WTC11 (cell line): ENCODE measurements at regions not wholly inside any gene's neighbourhood (a gene's known extent, or its start where the extent isn't known, plus 50 kb on each side); places are given as distances from the start of the nearest gene placed in this dataset.

Experiments
- ATAC-seq: fragments of 200-7000 bp; cut with Tn5 transposase; 2 replicates; pipeline ENCODE4 v1.10.0; 2021; ENCODE audit warnings: mild to moderate bottlenecking, moderate library complexity
- CTCF ChIA-PET: fragments of 300-600 bp; sonication (Branson Sonifier 250); formaldehyde crosslinking; loops from one replicate; lab custom pipeline; 2021; ENCODE audit warnings: antibody characterized with exemption; lab: Charles Lee
- POLR2A ChIA-PET: fragments of 350-600 bp; sonication (Branson Sonifier 250); formaldehyde crosslinking; loops from one replicate; lab custom pipeline; 2021; ENCODE audit warnings: antibody characterized with exemption; lab: Charles Lee
- DNase-seq: peaks from one replicate; pipeline ENCODE4 v3.0.0; 2021; ENCODE audit warnings: low spot score
- H3K27ac Mint-ChIP-seq: 2 replicates; pipeline ENCODE4 v1.8.0; 2021; ENCODE audit warnings: mixed read lengths
- H3K27me3 Mint-ChIP-seq: 2 replicates; pipeline ENCODE4 v1.8.0; 2021; ENCODE audit warnings: low read depth, mild to moderate bottlenecking, moderate library complexity, mixed read lengths
- H3K36me3 Mint-ChIP-seq: 2 replicates; pipeline ENCODE4 v1.8.0; 2021; ENCODE audit warnings: mixed read lengths
- H3K4me1 Mint-ChIP-seq: 2 replicates; pipeline ENCODE4 v1.8.0; 2022; ENCODE audit warnings: mixed read lengths
- H3K4me3 Mint-ChIP-seq: 2 replicates; pipeline ENCODE4 v1.8.0; 2021; ENCODE audit warnings: mild to moderate bottlenecking, moderate library complexity, mixed read lengths
- H3K9me3 Mint-ChIP-seq: 2 replicates; pipeline ENCODE4 v1.8.0; 2021; ENCODE audit warnings: mixed read lengths
- ATF1 ChIP-seq: sonication (generic); formaldehyde crosslinking; IDR thresholded peaks from 2 replicates; pipeline ENCODE4 v1.8.1; 2023; ENCODE audit warnings: mild to moderate bottlenecking, moderate library complexity, missing genetic modification reagents
- ATF6 ChIP-seq: sonication (generic); formaldehyde crosslinking; IDR thresholded peaks from 2 replicates; pipeline ENCODE4 v1.8.1; 2023; ENCODE audit warnings: mild to moderate bottlenecking, missing genetic modification reagents
- CTCF ChIP-seq: fragments of 200-600 bp; IDR thresholded peaks from 2 replicates; pipeline ENCODE4 v1.8.0; 2022; ENCODE audit warnings: antibody characterized with exemption
- E2F4 ChIP-seq: sonication (generic); formaldehyde crosslinking; IDR thresholded peaks from 2 replicates; pipeline ENCODE4 v1.8.1; 2022; ENCODE audit warnings: low read depth, mild to moderate bottlenecking, moderate library complexity, missing genetic modification reagents, borderline replicate concordance
- FOXJ3 ChIP-seq: sonication (generic); formaldehyde crosslinking; IDR thresholded peaks from 2 replicates; pipeline ENCODE4 v1.9.0; 2021; ENCODE audit warnings: missing genetic modification reagents, mild to moderate bottlenecking, borderline replicate concordance
- FOXK1 ChIP-seq: sonication (generic); formaldehyde crosslinking; IDR thresholded peaks from 2 replicates; pipeline ENCODE4 v1.8.0; 2022; ENCODE audit warnings: mild to moderate bottlenecking, moderate library complexity, missing genetic modification reagents
- HMGXB4 ChIP-seq: sonication (generic); formaldehyde crosslinking; IDR thresholded peaks from 2 replicates; pipeline ENCODE4 v1.8.1; 2023; ENCODE audit warnings: mild to moderate bottlenecking, moderate library complexity, missing genetic modification reagents
- IRF1 ChIP-seq: sonication (generic); formaldehyde crosslinking; IDR thresholded peaks from 2 replicates; pipeline ENCODE4 v1.8.0; 2023; ENCODE audit warnings: missing genetic modification reagents
- IRF2 ChIP-seq: sonication (generic); formaldehyde crosslinking; IDR thresholded peaks from 2 replicates; pipeline ENCODE4 v1.8.0; 2022; ENCODE audit warnings: low read depth, missing genetic modification reagents, borderline replicate concordance
- JUN ChIP-seq: sonication (generic); formaldehyde crosslinking; IDR thresholded peaks from 2 replicates; pipeline ENCODE4 v1.8.0; 2023; ENCODE audit warnings: mild to moderate bottlenecking, missing genetic modification reagents
- NFE2L1 ChIP-seq: sonication (generic); formaldehyde crosslinking; IDR thresholded peaks from 2 replicates; pipeline ENCODE4 v1.8.1; 2023; ENCODE audit warnings: missing genetic modification reagents
- NR1H2 ChIP-seq: sonication (generic); formaldehyde crosslinking; IDR thresholded peaks from 2 replicates; pipeline ENCODE4 v1.9.0; 2021; ENCODE audit warnings: mild to moderate bottlenecking, moderate library complexity, missing genetic modification reagents
- NR3C1 ChIP-seq: sonication (generic); formaldehyde crosslinking; conservative IDR thresholded peaks from 2 replicates; pipeline ENCODE4 v1.8.1; 2023; ENCODE audit warnings: low read depth, mild to moderate bottlenecking, missing genetic modification reagents
- ZBTB43 ChIP-seq: sonication (generic); formaldehyde crosslinking; IDR thresholded peaks from 2 replicates; pipeline ENCODE4 v1.8.1; 2023; ENCODE audit warnings: mild to moderate bottlenecking, missing genetic modification reagents
- ZNF121 ChIP-seq: sonication (generic); formaldehyde crosslinking; IDR thresholded peaks from 2 replicates; pipeline ENCODE4 v1.8.0; 2023; ENCODE audit warnings: missing genetic modification reagents
- ZNF232 ChIP-seq: sonication (generic); formaldehyde crosslinking; IDR thresholded peaks from 2 replicates; pipeline ENCODE4 v1.8.0; 2022; ENCODE audit warnings: mild to moderate bottlenecking, missing genetic modification reagents
- ZNF416 ChIP-seq: fragments of 250-450 bp; sonication (Bioruptor Pico); IDR thresholded peaks from 2 replicates; pipeline ENCODE4 v1.9.0; 2021; ENCODE audit warnings: mild to moderate bottlenecking, inconsistent platforms
- ZSCAN18 ChIP-seq: fragments of 250-450 bp; sonication (Bioruptor Pico); IDR thresholded peaks from 2 replicates; pipeline ENCODE4 v2.1.2; 2022; ENCODE audit warnings: mild to moderate bottlenecking, moderate library complexity

- Mint-ChIP-seq H3K9me3 (no peaks in the 10 kb centered on the region), H3K36me3 (no peaks in the 10 kb centered on the region), H3K4me1 (peaks cover 9% of the 10 kb centered on the region), H3K4me3 (no peak overlapping the region), H3K27me3 (no peaks in the 10 kb centered on the region), H3K27ac (no peak overlapping the region)
- TF ChIP-seq JUN (CRISPR knock-in tag), result no peak
- no peak for TF ChIP-seq HMGXB4 (CRISPR knock-in tag)
- no peak for TF ChIP-seq ATF1 (CRISPR knock-in tag)
- TF ChIP-seq NR1H2 (CRISPR knock-in tag), result no peak
- no peak for TF ChIP-seq IRF2
- TF ChIP-seq ZNF232, result no peak
- TF ChIP-seq ZNF416 (CRISPR knock-in tag), result no peak
- TF ChIP-seq ZNF121 (CRISPR knock-in tag), result no peak
- TF ChIP-seq IRF1 (CRISPR knock-in tag), result no peak
- no peak for TF ChIP-seq FOXJ3 (CRISPR knock-in tag)
- CTCF ChIA-PET, result no interaction called here
- POLR2A ChIA-PET, result interaction anchor here (1.1 kb wide), 1 partner anchor 42 kb away, joined by 3 read pairs; no protein-coding TSS in a partner anchor
- DNase-seq, result no peak
- ATAC-seq, result no peak
Measured at GRCh38 chr2:144030791-144031190, 489.1 kb downstream of the ZEB2 start.

GRCh38 chr2:144027593-144027992 lies 492.3 kb downstream of the ZEB2 start:
- CTCF ChIA-PET, result no interaction called here
- peaks cover 9% of the 10 kb centered on the region for H3K4me1 Mint-ChIP-seq
- no peak for TF ChIP-seq NFE2L1 (CRISPR knock-in tag)
- TF ChIP-seq ZNF232, result no peak
- TF ChIP-seq FOXK1 (CRISPR knock-in tag), result no peak
- no peak for TF ChIP-seq ATF6 (CRISPR knock-in tag)
- no peak for TF ChIP-seq ZSCAN18 (CRISPR knock-in tag)
- TF ChIP-seq, all 79 proteins: peak for 0
- Mint-ChIP-seq H3K4me3 (no peak overlapping the region), H3K27ac (no peak overlapping the region), H3K36me3 (peaks cover under 1% of the 10 kb centered on the region; the same call in 1 of the 2 replicates), H3K27me3 (no peaks in the 10 kb centered on the region), H3K9me3 (0 out of 2 replicates have a peak, but pooled peaks cover under 1% of the 10 kb centered on the region)
- DNase-seq, result no peak
- POLR2A ChIA-PET, result no interaction called here
- ATAC-seq, result no peak

- Mint-ChIP-seq H3K27me3 (no peaks in the 10 kb centered on the region), H3K4me1 (peaks cover 9% of the 10 kb centered on the region), H3K27ac (no peak overlapping the region), H3K9me3 (peaks cover 8% of the 10 kb centered on the region), H3K4me3 (no peak overlapping the region), H3K36me3 (peaks cover 5% of the 10 kb centered on the region; the same call in 1 of the 2 replicates)
- CTCF ChIA-PET, result no interaction called here
- ATAC-seq (no peak), DNase-seq (no peak)
- POLR2A ChIA-PET, result no interaction called here
- TF ChIP-seq NR3C1 (CRISPR knock-in tag) (no peak), E2F4 (CRISPR knock-in tag) (no peak), CTCF (no peak), ATF6 (CRISPR knock-in tag) (no peak), ZBTB43 (CRISPR knock-in tag) (no peak)
Measured at GRCh38 chr2:144026753-144027152, 493.2 kb downstream of the ZEB2 start.
